ENCODE measurements at regions not wholly inside any gene's neighbourhood (a gene's known extent, or its start where the extent isn't known, plus 50 kb on each side); places are given as distances from the start of the nearest gene placed in this dataset.

- no peak for TF ChIP-seq CTCF (conservative IDR thresholded peaks at IDR 0.05; ENCODE audit: low read depth)
- no peak overlapping the region for H3K27ac ChIP-seq
- no peak for DNase-seq (ENCODE audit: low spot score)
- ChIA-PET CTCF (no interaction called here), POLR2A (ENCODE audit: low non-redundant PET) (no interaction called here)
Observed at GRCh38 chr11:95284057-95285052, 53.4 kb upstream of the SESN3 start.

GRCh38 chr11:95283650-95284049, 52.6 kb upstream of the SESN3 start:
- TF ChIP-seq CTCF (conservative IDR thresholded peaks at IDR 0.05; ENCODE audit: low read depth) = no peak
- DNase-seq (ENCODE audit: low spot score) = no peak
- H3K27ac ChIP-seq = no peak overlapping the region
- ChIA-PET CTCF (no interaction called here), POLR2A (ENCODE audit: low non-redundant PET) (no interaction called here)

- TF ChIP-seq CTCF (conservative IDR thresholded peaks at IDR 0.05; ENCODE audit: low read depth) = no peak
- DNase-seq (ENCODE audit: low spot score) = no peak
- CTCF ChIA-PET = no interaction called here
- H3K27ac ChIP-seq = no peak overlapping the region
- POLR2A ChIA-PET (ENCODE audit: low non-redundant PET) = no interaction called here
Observed at GRCh38 chr11:95283146-95283545, 52.1 kb upstream of the SESN3 start.

GRCh38 chr11:95282291-95282751, 51.3 kb upstream of the SESN3 start:
- ChIA-PET CTCF (no interaction called here), POLR2A (ENCODE audit: low non-redundant PET) (no interaction called here)
- DNase-seq (ENCODE audit: low spot score) = no peak
- TF ChIP-seq CTCF (conservative IDR thresholded peaks at IDR 0.05; ENCODE audit: low read depth) = no peak
- no peak overlapping the region for H3K27ac ChIP-seq

Data from RWPE1 (cell line).